GOT3 (cell line): ENCODE measurements at regions not wholly inside any gene's neighbourhood (a gene's known extent, or its start where the extent isn't known, plus 50 kb on each side); places are given as distances from the start of the nearest gene placed in this dataset.
"Not testable (repeated sequence)": the region's sequence is repeated elsewhere in the genome, so short reads cannot be mapped to it uniquely, and the experiment has no call there.

Source experiments
- DNase-seq: peaks from one replicate; lab custom pipeline; 2025; ENCODE audit warnings: mixed read lengths; lab: John Stamatoyannopoulos, UW

- no peak for DNase-seq
Observed at GRCh38 chr10:111266165-111266564, 189.3 kb downstream of the ADRA2A start.

DNA sequence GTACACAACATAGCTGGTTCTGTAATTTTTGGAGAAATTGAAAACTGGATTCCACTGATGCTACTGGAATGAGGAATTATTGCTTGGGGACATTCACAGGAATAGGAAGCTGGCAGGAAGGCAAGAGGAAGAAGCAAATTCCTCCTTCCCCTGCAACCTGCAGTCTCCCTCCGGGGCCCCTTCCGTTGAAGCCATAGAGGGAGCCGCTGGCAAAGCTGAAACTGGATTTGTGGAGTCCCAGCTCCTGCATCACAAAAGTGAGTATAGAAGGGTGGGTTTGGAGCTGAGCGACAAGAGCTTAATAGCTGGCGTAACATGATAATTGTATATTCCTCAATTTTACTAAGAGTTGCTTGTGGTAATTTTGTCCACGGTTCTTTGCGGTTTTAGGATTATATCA, 190.8 kb downstream of the ADRA2A start:
- DNase-seq, result no peak

GRCh38 chr10:111273235-111273634, 196.4 kb downstream of the ADRA2A start:
- DNase-seq, result no peak

GRCh38 chr10:111273635-111274034, 196.8 kb downstream of the ADRA2A start:
- no peak for DNase-seq

DNA sequence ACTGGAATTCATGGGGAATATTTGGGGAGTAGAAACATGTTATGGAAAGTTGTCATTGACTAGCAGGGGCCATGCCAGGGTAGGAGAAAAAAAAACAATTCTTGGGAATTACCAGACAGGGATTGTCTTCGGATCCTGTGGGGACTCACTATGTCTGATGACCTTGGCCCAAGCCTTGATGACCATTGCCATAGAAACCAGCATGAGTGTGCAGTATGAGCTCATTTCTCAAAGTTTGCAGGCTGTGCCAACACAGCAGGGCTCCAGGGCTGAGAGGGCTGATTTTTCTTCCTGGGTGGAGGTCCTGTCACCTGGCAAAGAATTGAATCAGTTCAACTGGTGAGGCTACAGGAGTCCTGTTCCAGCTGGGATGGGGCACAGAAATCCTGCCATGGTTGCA, 198.3 kb downstream of the ADRA2A start:
- no peak for DNase-seq

GRCh38 chr10:111277661-111278060, 200.8 kb downstream of the ADRA2A start:
- DNase-seq, result no peak

- DNase-seq, result no peak
Observed at GRCh38 chr10:111278266-111278665, 201.4 kb downstream of the ADRA2A start.

- DNase-seq, result no peak
Observed at GRCh38 chr10:111281516-111281915, 204.7 kb downstream of the ADRA2A start.

GRCh38 chr10:111289461-111289860, 212.6 kb downstream of the ADRA2A start:
- DNase-seq, result no peak

- no peak for DNase-seq
Observed at GRCh38 chr10:111290649-111291048, 213.8 kb downstream of the ADRA2A start.

DNA sequence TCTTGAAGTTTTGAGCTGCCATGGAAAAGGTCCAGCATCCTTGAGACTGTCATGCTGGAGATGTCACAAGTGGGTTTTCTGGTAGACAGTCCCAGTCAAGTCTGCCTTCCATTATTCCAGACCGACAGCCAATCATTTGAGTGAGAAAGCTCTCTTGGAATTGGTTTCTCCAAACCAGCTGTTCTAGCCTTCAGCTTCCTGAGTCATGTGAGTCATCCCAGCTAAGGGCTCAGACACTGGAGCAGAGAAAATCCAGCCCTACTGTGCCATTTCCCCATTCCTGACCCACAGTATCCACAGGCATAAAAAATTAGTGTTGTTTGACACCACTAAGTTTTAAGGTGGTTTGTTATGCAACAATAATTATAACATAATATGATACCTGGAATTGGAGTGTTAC, 219.0 kb downstream of the ADRA2A start:
- no peak for DNase-seq

DNA sequence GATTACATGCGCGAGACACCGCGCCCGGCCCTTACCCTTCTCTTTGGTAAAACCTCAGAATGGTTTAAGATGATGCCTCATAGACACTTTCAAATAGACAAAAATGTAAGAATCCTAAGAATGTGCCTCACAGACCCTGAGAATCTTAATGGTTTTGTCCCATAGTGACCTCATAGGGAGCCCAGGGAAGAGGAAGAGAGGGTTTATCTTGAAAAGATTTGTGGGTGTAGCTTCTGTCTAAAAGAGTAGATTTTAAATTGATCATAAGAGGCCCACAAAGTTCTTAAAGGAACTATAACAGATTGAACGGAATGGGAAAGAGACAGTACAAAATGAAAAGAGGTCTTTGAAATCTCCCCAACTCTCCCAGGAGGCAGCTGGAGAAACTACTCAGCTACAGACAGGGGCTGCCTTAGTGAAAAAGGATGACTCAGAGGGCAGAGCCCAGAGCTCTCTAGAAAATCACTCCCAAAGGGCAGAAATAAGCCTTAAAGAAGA, 220.6 kb downstream of the ADRA2A start:
- DNase-seq, result no peak

DNA sequence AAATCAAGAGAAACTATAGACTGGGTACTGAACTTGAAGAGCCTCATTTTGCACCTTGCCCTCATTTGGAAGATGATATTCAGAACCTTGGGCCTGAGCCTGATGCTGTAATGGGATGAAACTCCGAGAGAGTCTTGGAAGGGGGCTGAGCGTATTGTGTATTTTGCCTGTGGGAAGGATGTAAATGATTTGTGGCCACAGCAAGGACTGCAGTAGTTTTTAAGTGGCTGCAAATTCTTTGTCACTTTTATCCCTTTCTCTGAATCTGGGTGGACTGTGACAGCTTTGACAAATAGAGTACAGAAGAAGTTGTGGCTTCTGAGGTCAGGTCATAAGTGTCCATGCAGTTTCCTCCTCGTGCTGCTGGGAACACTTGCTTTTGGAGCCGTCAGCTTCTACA, 221.2 kb downstream of the ADRA2A start:
- no peak for DNase-seq

DNA sequence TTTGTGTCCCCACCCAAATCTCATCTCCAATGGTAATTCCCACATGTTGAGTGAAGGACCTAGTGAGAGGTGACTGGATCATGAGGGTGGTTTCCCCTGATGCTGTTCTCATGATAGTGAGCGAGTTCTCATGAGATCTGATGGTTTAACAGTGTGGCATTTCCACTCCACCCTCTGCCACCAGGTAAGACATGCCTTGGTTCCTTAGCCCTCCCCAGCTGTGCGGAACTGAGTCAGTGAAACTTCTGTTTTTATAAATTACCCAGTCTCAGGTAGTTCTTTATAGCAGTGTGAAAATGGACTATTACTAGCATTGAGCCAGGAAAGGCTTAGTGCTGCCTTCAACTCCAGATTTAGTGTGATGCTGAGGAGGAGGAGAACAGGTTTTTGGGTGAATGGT, 222.2 kb downstream of the ADRA2A start:
- DNase-seq, result no peak

- DNase-seq, result no peak
Observed at GRCh38 chr10:111303887-111304286, 227.1 kb downstream of the ADRA2A start.

GRCh38 chr10:111316722-111317212, 239.9 kb downstream of the ADRA2A start:
- DNase-seq, result no peak

- DNase-seq, result no peak
Observed at GRCh38 chr10:111319866-111320265, 243.0 kb downstream of the ADRA2A start.

GRCh38 chr10:111323389-111323966, 246.6 kb downstream of the ADRA2A start:
- no peak for DNase-seq

DNA sequence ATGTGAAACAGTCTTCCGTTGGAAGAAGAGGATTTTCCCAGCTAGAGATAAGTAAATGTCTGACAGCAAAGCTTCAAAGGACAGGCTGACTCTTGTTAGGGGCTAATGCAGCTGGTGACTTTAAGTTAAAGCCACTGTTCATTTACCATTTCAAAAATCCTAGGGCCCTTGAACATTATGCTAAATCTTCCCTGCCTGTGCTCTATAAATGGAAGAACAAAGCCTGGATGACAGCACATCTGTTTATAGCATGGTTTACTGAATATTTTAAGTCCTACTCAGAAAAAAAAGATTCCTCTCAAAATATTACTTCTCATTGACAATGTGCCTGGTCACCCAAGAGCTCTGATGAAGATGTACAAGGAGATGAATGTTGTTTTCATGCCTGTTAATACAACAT, 255.3 kb downstream of the ADRA2A start:
- DNase-seq, result not testable (repeated sequence)

- DNase-seq, result no peak
Observed at GRCh38 chr10:111335826-111336225, 259.0 kb downstream of the ADRA2A start.

DNA sequence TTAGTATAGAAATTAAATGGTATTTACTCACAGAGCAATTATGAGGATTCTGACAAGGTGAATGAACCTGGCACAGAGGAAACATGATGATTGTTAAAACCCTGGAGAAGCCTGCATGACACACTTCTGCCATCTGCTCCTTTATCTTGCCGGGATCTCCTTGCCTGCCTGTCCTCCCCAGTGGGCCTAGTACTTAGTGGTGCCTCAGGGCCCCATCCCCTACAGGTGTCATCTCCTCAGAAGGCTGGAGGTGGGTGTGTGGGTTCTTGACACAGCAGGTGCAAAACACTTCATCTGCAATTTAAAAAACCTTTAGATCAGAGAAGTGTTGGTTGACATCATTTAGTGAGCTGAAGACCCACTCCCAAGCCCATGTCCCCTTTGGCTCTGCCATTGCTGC, 261.2 kb downstream of the ADRA2A start:
- no peak for DNase-seq

DNA sequence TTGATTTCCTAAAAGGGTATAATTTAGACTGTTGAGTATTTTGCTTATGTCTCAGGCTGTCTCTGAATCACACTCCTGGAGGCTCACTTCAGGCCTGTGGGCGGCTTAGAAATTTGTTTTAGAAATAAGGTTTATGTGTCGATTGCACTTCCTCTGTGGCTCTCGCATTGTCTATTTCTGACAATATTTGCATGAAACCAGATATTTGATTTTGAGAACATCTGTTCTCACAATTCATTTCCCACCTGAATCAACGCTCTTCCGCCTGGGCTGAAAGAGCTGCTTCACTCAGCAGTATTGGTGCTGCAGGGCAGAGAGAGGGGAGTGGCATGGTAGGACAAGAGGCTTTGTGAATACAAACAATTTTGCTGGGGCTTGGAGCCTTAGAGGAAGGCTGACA, 262.0 kb downstream of the ADRA2A start:
- DNase-seq, result no peak

DNA sequence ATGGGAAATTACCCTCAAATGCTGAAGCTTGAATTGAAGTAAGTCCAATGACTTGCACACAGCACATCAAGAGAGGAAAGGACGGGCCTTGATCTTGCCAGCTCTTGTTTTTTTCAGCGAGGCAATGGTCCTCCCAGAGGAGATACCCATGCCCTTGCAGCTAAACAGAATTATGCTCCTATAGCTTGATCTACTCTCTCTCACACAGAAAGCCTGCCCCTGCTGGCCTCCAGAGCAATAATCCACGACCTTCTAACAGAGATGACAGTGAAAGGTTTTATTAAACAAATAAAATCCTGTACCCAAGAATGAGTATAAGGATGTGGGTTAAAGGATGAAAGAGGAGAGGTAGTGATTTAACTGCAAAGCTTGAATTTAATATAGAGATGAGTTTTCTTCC, 268.0 kb downstream of the ADRA2A start:
- DNase-seq, result no peak

- no peak for DNase-seq
Observed at GRCh38 chr10:111347386-111348013, 270.7 kb downstream of the ADRA2A start.
